Neural cell (in vitro differentiated cells): ENCODE measurements at regions not wholly inside any gene's neighbourhood (a gene's known extent, or its start where the extent isn't known, plus 50 kb on each side); places are given as distances from the start of the nearest gene placed in this dataset.

Experiments used
- H2AFZ ChIP-seq: fragments of 200-600, 300-800 bp; sonication (generic), shearing (Covaris generic); 2 replicates; pipeline ENCODE4 v1.6.0; 2014; ENCODE audit warnings: low read depth, mild to moderate bottlenecking, antibody characterized with exemption, low read length, moderate library complexity
- H3F3A ChIP-seq: fragments of 200-600 bp; shearing (Covaris generic); 2 replicates; pipeline ENCODE4 v1.6.1; 2016; ENCODE audit warnings: mild to moderate bottlenecking, moderate library complexity, mixed read lengths, antibody characterized with exemption, low read length; ENCODE audit not compliant: insufficient read depth, poor library complexity, severe bottlenecking
- H3K27ac ChIP-seq: fragments of 200-600, 300-800 bp; sonication (generic), shearing (Covaris generic); 2 replicates; pipeline ENCODE4 v1.5.1; 2014; ENCODE audit warnings: mild to moderate bottlenecking, low read length, moderate library complexity
- H3K27me3 ChIP-seq: fragments of 300-800, 200-600 bp; sonication (generic), shearing (Covaris generic); 2 replicates; pipeline ENCODE4 v1.6.0; 2014; ENCODE audit warnings: mild to moderate bottlenecking, low read depth, low read length, moderate library complexity; ENCODE audit not compliant: insufficient read depth
- H3K36me3 ChIP-seq: fragments of 300-800, 200-600 bp; sonication (generic), shearing (Covaris generic); 2 replicates; pipeline ENCODE4 v1.5.1; 2014; ENCODE audit warnings: mild to moderate bottlenecking, antibody characterized with exemption, low read length, moderate library complexity; ENCODE audit not compliant: insufficient read depth
- H3K4me2 ChIP-seq: fragments of 300-800, 200-600 bp; sonication (generic), shearing (Covaris generic); 2 replicates; pipeline ENCODE4 v1.6.0; 2014; ENCODE audit warnings: mild to moderate bottlenecking, low read length
- H3K4me3 ChIP-seq: fragments of 300-800, 200-600 bp; sonication (generic), shearing (Covaris generic); 2 replicates; pipeline ENCODE4 v1.5.1; 2014; ENCODE audit warnings: mild to moderate bottlenecking, low read length, moderate library complexity
- H3K79me2 ChIP-seq: fragments of 200-600 bp; shearing (Covaris generic); replicated peaks from 2 replicates; pipeline ENCODE4 v1.6.0; 2014; ENCODE audit warnings: mild to moderate bottlenecking, low read length, moderate library complexity; ENCODE audit not compliant: insufficient read depth
- H3K9ac ChIP-seq: fragments of 300-800, 200-600 bp; sonication (generic), shearing (Covaris generic); 2 replicates; pipeline ENCODE4 v1.6.1; 2016; ENCODE audit warnings: mild to moderate bottlenecking, low read length, mixed read lengths
- H3K9me2 ChIP-seq: fragments of 200-600 bp; shearing (Covaris generic); 2 replicates; pipeline ENCODE4 v1.6.1; 2016; ENCODE audit warnings: mild to moderate bottlenecking, low read length, mixed read lengths; ENCODE audit not compliant: insufficient read depth
- H3K9me3 ChIP-seq: fragments of 200-600, 300-800 bp; sonication (generic), shearing (Covaris generic); 2 replicates; pipeline ENCODE4 v1.6.1; 2016; ENCODE audit warnings: mild to moderate bottlenecking, mixed run types, low read length, moderate library complexity, mixed read lengths
- H4K20me1 ChIP-seq: fragments of 200-600 bp; shearing (Covaris generic); 2 replicates; pipeline ENCODE4 v1.6.1; 2016; ENCODE audit warnings: mild to moderate bottlenecking, mixed run types; ENCODE audit not compliant: insufficient read depth
- EP300 ChIP-seq: fragments of 450-650 bp; conservative IDR thresholded peaks from 2 replicates; pipeline ENCODE4 v1.6.1; 2014; ENCODE audit warnings: antibody characterized with exemption, mild to moderate bottlenecking, moderate library complexity; ENCODE audit not compliant: poor library complexity, severe bottlenecking
- EZH2 ChIP-seq: fragments of 200-600, 300-800 bp; shearing (Covaris generic), sonication (generic); IDR thresholded peaks from 2 replicates; pipeline ENCODE4 v1.6.1; 2014; ENCODE audit warnings: antibody characterized with exemption, low read length, borderline replicate concordance, mild to moderate bottlenecking; ENCODE audit not compliant: insufficient read depth, poor library complexity, severe bottlenecking
- MXI1 ChIP-seq: fragments of 450-650 bp; conservative IDR thresholded peaks from 2 replicates; pipeline ENCODE4 v1.6.1; 2014; ENCODE audit warnings: antibody characterized with exemption, mild to moderate bottlenecking; ENCODE audit not compliant: poor library complexity, severe bottlenecking
- POLR2AphosphoS5 ChIP-seq: IDR thresholded peaks from 2 replicates; pipeline ENCODE4 v1.6.1; 2012
- RAD21 ChIP-seq: fragments of 450-650 bp; conservative IDR thresholded peaks from 2 replicates; pipeline ENCODE4 v1.6.1; 2014; ENCODE audit warnings: antibody characterized with exemption, mild to moderate bottlenecking, moderate library complexity
- SMC3 ChIP-seq: fragments of 450-650 bp; conservative IDR thresholded peaks from 2 replicates; pipeline ENCODE4 v1.6.1; 2014; ENCODE audit warnings: antibody characterized with exemption, mild to moderate bottlenecking, moderate library complexity; ENCODE audit not compliant: poor library complexity
- TAF1 ChIP-seq: IDR thresholded peaks from 2 replicates; pipeline ENCODE4 v1.6.1; 2012; ENCODE audit warnings: low read depth
- TF ChIP-seq, protein P1 (sequence below): fragments of 450-650 bp; IDR thresholded peaks from 2 replicates; pipeline ENCODE4 v1.5.1; 2014; ENCODE audit warnings: antibody characterized with exemption, mild to moderate bottlenecking, moderate library complexity; ENCODE audit not compliant: poor library complexity, severe bottlenecking
- TF ChIP-seq, protein P2 (sequence below): IDR thresholded peaks from 2 replicates; pipeline ENCODE4 v1.6.1; 2012; ENCODE audit warnings: borderline replicate concordance

DNA sequence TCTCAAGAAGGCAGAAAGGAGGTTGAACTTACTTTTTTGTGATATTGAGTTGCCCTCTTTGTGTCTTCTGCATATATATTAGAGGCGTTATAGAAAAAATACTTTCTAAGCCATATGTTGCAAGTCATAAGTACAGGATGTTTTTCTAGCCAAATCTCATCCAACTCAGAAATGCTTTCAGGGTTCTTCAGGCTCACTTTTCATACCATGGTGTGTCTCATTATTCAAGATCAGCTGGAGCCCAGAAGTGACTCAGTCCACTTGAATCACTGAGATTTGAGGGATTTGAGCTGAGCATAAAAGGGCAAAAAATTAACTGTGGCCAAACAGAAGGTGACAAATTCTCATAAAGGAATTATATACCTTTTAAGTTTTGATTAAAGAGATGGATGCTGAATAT lies 157.3 kb downstream of the WNT5A start:
- Histone ChIP-seq H3K4me2 (no peak overlapping the region), H3F3A (no peaks in the 10 kb centered on the region), H3K27me3 (no peaks in the 10 kb centered on the region), H3K27ac (no peak overlapping the region), H2AFZ (no peak overlapping the region), H3K9ac (no peak overlapping the region), H3K9me2 (no peaks in the 10 kb centered on the region), H3K9me3 (no peaks in the 10 kb centered on the region), H4K20me1 (no peaks in the 10 kb centered on the region), H3K36me3 (no peaks in the 10 kb centered on the region), H3K4me3 (no peak overlapping the region), H3K79me2 (no peaks in the 10 kb centered on the region)
- TF ChIP-seq POLR2AphosphoS5 (no peak), EZH2 (no peak), SMC3 (no peak), TAF1 (no peak), RAD21 (no peak), EP300 (no peak), MXI1 (no peak)
- TF ChIP-seq, protein P1, sequence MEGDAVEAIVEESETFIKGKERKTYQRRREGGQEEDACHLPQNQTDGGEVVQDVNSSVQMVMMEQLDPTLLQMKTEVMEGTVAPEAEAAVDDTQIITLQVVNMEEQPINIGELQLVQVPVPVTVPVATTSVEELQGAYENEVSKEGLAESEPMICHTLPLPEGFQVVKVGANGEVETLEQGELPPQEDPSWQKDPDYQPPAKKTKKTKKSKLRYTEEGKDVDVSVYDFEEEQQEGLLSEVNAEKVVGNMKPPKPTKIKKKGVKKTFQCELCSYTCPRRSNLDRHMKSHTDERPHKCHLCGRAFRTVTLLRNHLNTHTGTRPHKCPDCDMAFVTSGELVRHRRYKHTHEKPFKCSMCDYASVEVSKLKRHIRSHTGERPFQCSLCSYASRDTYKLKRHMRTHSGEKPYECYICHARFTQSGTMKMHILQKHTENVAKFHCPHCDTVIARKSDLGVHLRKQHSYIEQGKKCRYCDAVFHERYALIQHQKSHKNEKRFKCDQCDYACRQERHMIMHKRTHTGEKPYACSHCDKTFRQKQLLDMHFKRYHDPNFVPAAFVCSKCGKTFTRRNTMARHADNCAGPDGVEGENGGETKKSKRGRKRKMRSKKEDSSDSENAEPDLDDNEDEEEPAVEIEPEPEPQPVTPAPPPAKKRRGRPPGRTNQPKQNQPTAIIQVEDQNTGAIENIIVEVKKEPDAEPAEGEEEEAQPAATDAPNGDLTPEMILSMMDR: no peak
- TF ChIP-seq, protein P2, sequence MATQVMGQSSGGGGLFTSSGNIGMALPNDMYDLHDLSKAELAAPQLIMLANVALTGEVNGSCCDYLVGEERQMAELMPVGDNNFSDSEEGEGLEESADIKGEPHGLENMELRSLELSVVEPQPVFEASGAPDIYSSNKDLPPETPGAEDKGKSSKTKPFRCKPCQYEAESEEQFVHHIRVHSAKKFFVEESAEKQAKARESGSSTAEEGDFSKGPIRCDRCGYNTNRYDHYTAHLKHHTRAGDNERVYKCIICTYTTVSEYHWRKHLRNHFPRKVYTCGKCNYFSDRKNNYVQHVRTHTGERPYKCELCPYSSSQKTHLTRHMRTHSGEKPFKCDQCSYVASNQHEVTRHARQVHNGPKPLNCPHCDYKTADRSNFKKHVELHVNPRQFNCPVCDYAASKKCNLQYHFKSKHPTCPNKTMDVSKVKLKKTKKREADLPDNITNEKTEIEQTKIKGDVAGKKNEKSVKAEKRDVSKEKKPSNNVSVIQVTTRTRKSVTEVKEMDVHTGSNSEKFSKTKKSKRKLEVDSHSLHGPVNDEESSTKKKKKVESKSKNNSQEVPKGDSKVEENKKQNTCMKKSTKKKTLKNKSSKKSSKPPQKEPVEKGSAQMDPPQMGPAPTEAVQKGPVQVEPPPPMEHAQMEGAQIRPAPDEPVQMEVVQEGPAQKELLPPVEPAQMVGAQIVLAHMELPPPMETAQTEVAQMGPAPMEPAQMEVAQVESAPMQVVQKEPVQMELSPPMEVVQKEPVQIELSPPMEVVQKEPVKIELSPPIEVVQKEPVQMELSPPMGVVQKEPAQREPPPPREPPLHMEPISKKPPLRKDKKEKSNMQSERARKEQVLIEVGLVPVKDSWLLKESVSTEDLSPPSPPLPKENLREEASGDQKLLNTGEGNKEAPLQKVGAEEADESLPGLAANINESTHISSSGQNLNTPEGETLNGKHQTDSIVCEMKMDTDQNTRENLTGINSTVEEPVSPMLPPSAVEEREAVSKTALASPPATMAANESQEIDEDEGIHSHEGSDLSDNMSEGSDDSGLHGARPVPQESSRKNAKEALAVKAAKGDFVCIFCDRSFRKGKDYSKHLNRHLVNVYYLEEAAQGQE: no peak

DNA sequence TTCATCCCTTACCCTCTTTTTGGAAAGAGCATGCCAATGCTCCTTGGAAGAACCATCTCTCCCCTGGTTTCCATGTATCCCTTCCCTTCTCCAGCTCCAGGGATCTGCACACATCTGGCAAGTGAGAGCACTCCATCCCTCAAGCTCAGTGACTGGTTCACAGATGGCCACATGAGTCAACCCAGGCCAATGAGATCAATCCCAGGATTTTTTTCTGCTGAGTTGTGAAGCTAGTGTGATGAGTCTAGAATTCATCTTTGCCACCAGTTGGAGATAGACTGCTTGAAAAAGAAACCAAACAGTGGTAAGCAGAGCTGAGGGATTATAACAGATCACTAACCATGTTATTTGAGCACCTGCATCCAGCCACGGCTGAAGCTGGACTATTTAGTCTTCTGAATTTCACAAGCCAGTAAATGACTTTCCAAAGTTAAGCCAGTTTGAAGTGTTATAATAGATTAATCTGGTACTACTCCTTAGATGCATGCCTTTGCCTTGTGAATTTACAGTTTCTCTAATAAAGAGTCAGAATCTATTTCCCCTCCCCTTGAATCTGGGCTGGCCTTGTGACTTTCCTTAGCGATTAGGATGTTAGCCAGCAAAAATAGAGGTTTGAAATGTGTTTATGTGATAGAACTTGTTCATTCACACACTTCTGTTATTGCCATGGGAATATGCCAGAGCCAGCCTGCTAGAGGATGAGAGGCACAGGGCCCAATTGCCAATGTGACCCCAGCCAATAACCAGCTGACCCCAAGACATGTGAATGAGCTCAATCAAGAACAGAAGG lies 159.8 kb downstream of the WNT5A start:
- Histone ChIP-seq H3K4me2 (no peak overlapping the region), H3K27ac (no peak overlapping the region), H3K79me2 (no peaks in the 10 kb centered on the region), H3K36me3 (no peaks in the 10 kb centered on the region), H3K9me3 (no peaks in the 10 kb centered on the region), H4K20me1 (no peaks in the 10 kb centered on the region), H2AFZ (no peak overlapping the region), H3K9ac (no peak overlapping the region), H3K9me2 (no peaks in the 10 kb centered on the region), H3K4me3 (no peak overlapping the region), H3F3A (no peaks in the 10 kb centered on the region), H3K27me3 (no peaks in the 10 kb centered on the region)
- TF ChIP-seq, protein P1: no peak
- TF ChIP-seq, protein P2: no peak
- TF ChIP-seq EP300 (no peak), TAF1 (no peak), MXI1 (no peak), RAD21 (no peak), SMC3 (no peak), POLR2AphosphoS5 (no peak), EZH2 (no peak)
